ENCODE measurements at regions not wholly inside any gene's neighbourhood (a gene's known extent, or its start where the extent isn't known, plus 50 kb on each side); places are given as distances from the start of the nearest gene placed in this dataset.

DNA sequence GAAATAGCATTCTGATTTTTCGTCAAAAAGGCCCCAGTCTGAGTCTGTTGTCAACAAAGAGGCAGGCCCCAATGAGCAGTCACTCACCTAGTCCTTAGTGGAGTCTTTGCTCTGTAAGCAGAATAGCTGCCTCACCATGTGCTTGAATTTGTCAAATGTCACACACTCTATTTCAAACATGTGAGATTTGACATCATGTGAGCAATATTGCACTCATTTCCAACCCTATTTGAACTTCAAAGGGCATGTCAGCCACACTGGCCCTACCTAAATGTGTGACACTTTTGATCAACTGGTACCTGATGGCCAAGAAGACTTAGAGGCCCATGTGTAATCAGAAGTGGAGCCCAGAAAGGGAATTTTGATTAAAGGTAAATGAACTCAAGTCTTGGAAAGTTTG is 59.4 kb upstream of the PLAC1 start:
- DNase-seq (ENCODE audit: low spot score) = no peak

DNA sequence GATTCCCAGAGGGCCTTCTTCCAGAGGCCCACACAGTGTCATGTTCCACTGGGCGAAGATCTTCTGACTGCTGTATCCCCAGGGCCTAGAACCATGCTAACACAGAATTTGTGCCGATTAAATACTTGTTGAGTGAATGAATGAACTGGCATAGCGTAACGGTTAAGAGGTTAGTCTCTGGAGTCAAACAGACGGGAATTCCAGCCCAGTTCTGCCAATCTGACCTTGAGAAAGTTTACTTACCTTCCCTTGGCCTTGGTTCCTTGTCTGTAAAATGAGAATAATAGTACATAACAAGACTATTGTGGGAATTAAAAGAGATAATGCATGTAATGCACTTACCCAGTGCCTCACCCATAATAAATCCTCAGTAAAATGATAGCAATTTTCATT is 58.3 kb upstream of the PLAC1 start:
- no peak for DNase-seq (ENCODE audit: low spot score)

DNA sequence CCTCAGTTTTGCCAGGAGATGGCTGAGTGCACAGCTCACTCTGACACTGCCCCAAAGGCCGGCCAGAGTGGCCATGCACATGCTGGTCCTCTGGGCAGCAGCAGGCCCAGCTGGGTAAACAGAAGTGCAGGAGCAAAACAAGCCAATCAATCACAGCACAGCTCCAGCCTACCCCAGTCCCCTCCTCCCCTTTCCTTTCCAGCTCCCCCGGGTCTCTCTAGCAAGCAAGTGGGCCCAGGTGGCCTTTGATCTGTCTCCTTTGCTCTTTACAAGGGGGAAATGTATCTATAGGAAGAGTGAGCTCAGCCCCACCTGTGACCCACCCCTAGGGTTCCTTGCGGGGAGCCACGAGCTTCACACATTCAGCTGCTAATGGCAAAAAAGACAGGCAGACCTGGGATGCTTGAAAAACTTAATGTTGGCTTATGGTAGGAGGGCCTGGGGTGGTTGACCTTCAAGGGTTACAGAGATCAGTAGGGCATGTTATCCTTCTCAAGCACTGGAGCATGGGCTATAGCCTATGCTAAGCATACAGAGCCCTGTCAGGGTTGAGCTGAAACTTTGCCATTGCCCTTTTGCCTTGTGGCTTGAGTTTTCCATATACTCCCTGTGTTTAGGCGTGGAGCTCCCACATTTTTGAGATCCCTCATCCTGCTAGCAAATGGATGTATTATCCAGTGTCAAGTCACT is 57.8 kb upstream of the PLAC1 start:
- DNase-seq (ENCODE audit: low spot score) = no peak

GRCh38 chrX:134714633-134715110 is 56.4 kb upstream of the PLAC1 start:
- no peak for DNase-seq (ENCODE audit: low spot score)

- no peak for DNase-seq (ENCODE audit: low spot score)
Measured at GRCh38 chrX:134713618-134714107, 55.4 kb upstream of the PLAC1 start.

GRCh38 chrX:134712272-134712671 is 54.0 kb upstream of the PLAC1 start:
- DNase-seq (ENCODE audit: low spot score) = no peak

- no peak for DNase-seq (ENCODE audit: low spot score)
Measured at GRCh38 chrX:134711135-134711921, 53.1 kb upstream of the PLAC1 start.
